Keratinocyte (primary cell): ENCODE measurements at regions not wholly inside any gene's neighbourhood (a gene's known extent, or its start where the extent isn't known, plus 50 kb on each side); places are given as distances from the start of the nearest gene placed in this dataset.

Experiments used
- DNase-seq: peaks from one replicate; pipeline ENCODE4 v3.0.0-alpha.2; 2011; ENCODE audit warnings: low read depth, missing footprints, low spot score
- FAIRE-seq: peaks from 2 replicates; lab custom pipeline; 2011; peaks lifted over from hg19 to GRCh38; lab: Jason Lieb, UNC
- H2AFZ ChIP-seq: 2 replicates; pipeline ENCODE4 v1.6.0; 2012; ENCODE audit warnings: low read length, control low read depth, inconsistent platforms; ENCODE audit not compliant: control insufficient read depth
- H3K27ac ChIP-seq: 2 replicates; pipeline ENCODE4 v1.5.1; 2011; ENCODE audit warnings: low read length; ENCODE audit not compliant: control insufficient read depth, insufficient read depth
- H3K27me3 ChIP-seq: 3 replicates; pipeline ENCODE4 v1.6.0; 2011; ENCODE audit warnings: low read length; ENCODE audit not compliant: control insufficient read depth, insufficient read depth; ENCODE audit errors: extremely low read depth
- H3K36me3 ChIP-seq, 2 experiments: 2 replicates in 1 of 2; 3 replicates in 1 of 2; pipeline ENCODE4 v1.5.1; 2011; ENCODE audit warnings: low read length in 2 of 2, mild to moderate bottlenecking in 1 of 2; ENCODE audit not compliant: control insufficient read depth in 2 of 2, insufficient read depth in 2 of 2; ENCODE audit errors: extremely low read depth in 1 of 2
- H3K4me1 ChIP-seq: 3 replicates; pipeline ENCODE4 v1.5.1; 2011; ENCODE audit warnings: low read length; ENCODE audit not compliant: control insufficient read depth, insufficient read depth; ENCODE audit errors: extremely low read depth
- H3K4me2 ChIP-seq: 3 replicates; pipeline ENCODE4 v1.6.0; 2011; ENCODE audit warnings: low read depth, low read length; ENCODE audit not compliant: control insufficient read depth, insufficient read depth; ENCODE audit errors: extremely low read depth
- H3K4me3 ChIP-seq, 3 experiments: fragments of 200-600 bp in 1 of 3; sonication (generic) in 1 of 3; 2 replicates in 2 of 3; 3 replicates in 1 of 3; pipeline ENCODE4 v1.5.1; 2011 to 2016; ENCODE audit warnings: low read length in 3 of 3, mild to moderate bottlenecking in 3 of 3, control low read depth in 2 of 3, inconsistent platforms in 1 of 3, low read depth in 1 of 3, mixed read lengths in 1 of 3, mixed run types in 1 of 3, moderate library complexity in 1 of 3; ENCODE audit not compliant: control insufficient read depth in 2 of 3, insufficient read depth in 2 of 3; ENCODE audit errors: extremely low read depth in 1 of 3
- H3K79me2 ChIP-seq: 2 replicates; pipeline ENCODE4 v1.6.0; 2012; ENCODE audit warnings: low read length; ENCODE audit not compliant: control insufficient read depth, insufficient read depth
- H3K9ac ChIP-seq: 3 replicates; pipeline ENCODE4 v1.6.0; 2011; ENCODE audit warnings: low read length; ENCODE audit not compliant: control insufficient read depth, insufficient read depth; ENCODE audit errors: extremely low read depth
- H3K9me1 ChIP-seq: 3 replicates; pipeline ENCODE4 v1.6.0; 2011; ENCODE audit warnings: low read length; ENCODE audit not compliant: control insufficient read depth, insufficient read depth; ENCODE audit errors: extremely low read depth
- H3K9me3 ChIP-seq: 2 replicates; pipeline ENCODE4 v1.5.1; 2012; ENCODE audit warnings: low read depth, low read length; ENCODE audit not compliant: control insufficient read depth
- H4K20me1 ChIP-seq: 3 replicates; pipeline ENCODE4 v1.6.0; 2011; ENCODE audit warnings: low read length; ENCODE audit not compliant: control insufficient read depth, insufficient read depth; ENCODE audit errors: extremely low read depth
- EZH2 ChIP-seq: IDR thresholded peaks from one replicate; pipeline ENCODE4 v1.6.1; 2012; ENCODE audit warnings: inconsistent platforms, mild to moderate bottlenecking, low read length, moderate library complexity
- dilution Hi-C: fragments of 300-500 bp; cut with MboI; formaldehyde crosslinking; loops from one replicate; pipeline ENCODE4 v1.7.0; 2020; ENCODE audit warnings: low sequenced_read_pairs; ENCODE audit not compliant: extremely low pct_ligation_motif_present
- TF ChIP-seq, protein P1 (sequence below), 3 experiments: IDR thresholded peaks in 1 of 3; conservative IDR thresholded peaks in 1 of 3; optimal IDR thresholded peaks in 1 of 3; 2 replicates in 2 of 3; 3 replicates in 1 of 3; pipeline versions ENCODE3 to v1.5.1; 2011; ENCODE audit warnings: low read length in 3 of 3, mild to moderate bottlenecking in 3 of 3, moderate library complexity in 2 of 3, control low read depth in 1 of 3, inconsistent platforms in 1 of 3; ENCODE audit not compliant: insufficient read depth in 2 of 3; ENCODE audit errors: extremely low read depth in 1 of 3

DNA sequence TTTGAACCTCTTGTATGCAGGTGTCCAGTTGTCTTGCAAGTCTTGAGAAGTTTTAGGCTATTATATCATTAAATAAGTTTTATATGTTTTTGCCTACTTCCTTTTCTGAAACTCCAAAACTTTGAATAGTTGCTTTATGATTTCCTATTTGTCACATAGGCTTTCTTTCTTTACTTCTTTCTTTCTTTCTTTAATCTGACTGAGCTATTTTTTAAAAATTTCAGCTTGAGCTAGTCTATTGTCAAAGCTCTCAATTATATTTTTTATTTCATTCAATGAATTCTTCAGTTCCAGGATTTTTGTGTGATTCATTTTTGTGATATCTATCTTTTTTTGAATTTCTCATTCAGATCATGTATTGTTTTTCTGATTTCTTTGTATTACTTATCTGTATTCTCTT is 102.1 kb upstream of the TMEM178A start:
- dilution Hi-C loops = no loop called here
- no peak for FAIRE-seq

DNA sequence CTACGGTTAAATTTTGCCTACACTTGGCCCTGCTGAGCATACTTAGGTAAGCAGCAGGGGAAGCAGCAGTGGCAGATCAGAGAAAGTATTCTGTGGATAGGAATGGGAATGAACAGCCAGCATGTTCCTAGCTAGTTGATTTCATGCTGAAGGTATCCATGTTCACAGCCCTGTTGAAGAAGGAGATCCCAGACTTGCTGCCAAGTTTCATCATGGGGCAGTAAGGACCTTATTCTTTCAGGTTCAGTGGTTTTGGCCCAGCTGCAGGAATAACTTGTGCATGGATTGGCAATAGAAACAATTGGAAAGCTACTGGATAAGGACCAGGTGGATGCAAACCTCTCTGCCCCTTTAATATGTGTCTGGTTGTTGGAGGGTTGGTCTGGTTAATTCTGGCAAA is 98.2 kb upstream of the TMEM178A start:
- Histone ChIP-seq H2AFZ (peak overlapping the region; percentile 15), H3K4me2 (no peak overlapping the region)
- no peak for DNase-seq

More for the DNA sequence above, 102.1 kb upstream of the TMEM178A start:
- Histone ChIP-seq H3K79me2 (no peaks in the 10 kb centered on the region), H3K4me3 (no peak overlapping the region), H3K27me3 (no peaks in the 10 kb centered on the region), H3K9me1 (no peaks in the 10 kb centered on the region), H3K4me1 (peaks cover 10% of the 10 kb centered on the region), H4K20me1 (no peaks in the 10 kb centered on the region), H3K4me2 (no peak overlapping the region), H3K36me3 (no peaks in the 10 kb centered on the region), H2AFZ (no peak overlapping the region), H3K9me3 (peaks cover 4% of the 10 kb centered on the region), H3K9ac (no peak overlapping the region), H3K27ac (no peak overlapping the region)
- TF ChIP-seq, protein P1, sequence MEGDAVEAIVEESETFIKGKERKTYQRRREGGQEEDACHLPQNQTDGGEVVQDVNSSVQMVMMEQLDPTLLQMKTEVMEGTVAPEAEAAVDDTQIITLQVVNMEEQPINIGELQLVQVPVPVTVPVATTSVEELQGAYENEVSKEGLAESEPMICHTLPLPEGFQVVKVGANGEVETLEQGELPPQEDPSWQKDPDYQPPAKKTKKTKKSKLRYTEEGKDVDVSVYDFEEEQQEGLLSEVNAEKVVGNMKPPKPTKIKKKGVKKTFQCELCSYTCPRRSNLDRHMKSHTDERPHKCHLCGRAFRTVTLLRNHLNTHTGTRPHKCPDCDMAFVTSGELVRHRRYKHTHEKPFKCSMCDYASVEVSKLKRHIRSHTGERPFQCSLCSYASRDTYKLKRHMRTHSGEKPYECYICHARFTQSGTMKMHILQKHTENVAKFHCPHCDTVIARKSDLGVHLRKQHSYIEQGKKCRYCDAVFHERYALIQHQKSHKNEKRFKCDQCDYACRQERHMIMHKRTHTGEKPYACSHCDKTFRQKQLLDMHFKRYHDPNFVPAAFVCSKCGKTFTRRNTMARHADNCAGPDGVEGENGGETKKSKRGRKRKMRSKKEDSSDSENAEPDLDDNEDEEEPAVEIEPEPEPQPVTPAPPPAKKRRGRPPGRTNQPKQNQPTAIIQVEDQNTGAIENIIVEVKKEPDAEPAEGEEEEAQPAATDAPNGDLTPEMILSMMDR (optimal IDR thresholded peaks at IDR 0.05 in 1 of 3, IDR thresholded peaks at IDR 0.05 in 1 of 3, conservative IDR thresholded peaks at IDR 0.05 in 1 of 3; ENCODE audit: extremely low read depth in 1 of 3, insufficient read depth in 2 of 3, low read length in 3 of 3) = no peak
- no peak for TF ChIP-seq EZH2
- no peak for DNase-seq

More for the DNA sequence above, 98.2 kb upstream of the TMEM178A start:
- FAIRE-seq = no peak
- TF ChIP-seq EZH2 = no peak
- TF ChIP-seq, protein P1 (optimal IDR thresholded peaks at IDR 0.05 in 1 of 3, IDR thresholded peaks at IDR 0.05 in 1 of 3, conservative IDR thresholded peaks at IDR 0.05 in 1 of 3; ENCODE audit: extremely low read depth in 1 of 3, insufficient read depth in 2 of 3, low read length in 3 of 3) = no peak
- no peaks in the 10 kb centered on the region for H3K27me3 ChIP-seq
- H3K9me3 ChIP-seq = peaks cover 4% of the 10 kb centered on the region
- H3K4me1 ChIP-seq = peaks cover 30% of the 10 kb centered on the region
- H3K4me3 ChIP-seq = no peak overlapping the region
- dilution Hi-C loops = no loop called here
- H3K9me1 ChIP-seq = no peaks in the 10 kb centered on the region
- no peaks in the 10 kb centered on the region for H4K20me1 ChIP-seq
- no peak overlapping the region for H3K9ac ChIP-seq
- no peak overlapping the region for H3K27ac ChIP-seq
- H3K36me3 ChIP-seq = no peaks in the 10 kb centered on the region
- no peaks in the 10 kb centered on the region for H3K79me2 ChIP-seq
